Posterior cingulate gyrus (tissue), 11 donors: ENCODE measurements at regions not wholly inside any gene's neighbourhood (a gene's known extent, or its start where the extent isn't known, plus 50 kb on each side); places are given as distances from the start of the nearest gene placed in this dataset.
"Not testable (repeated sequence)": the region's sequence is repeated elsewhere in the genome, so short reads cannot be mapped to it uniquely, and the experiment has no call there.

ENCODE experiments used
- DNase-seq, 10 donors: peaks; one replicate each; pipeline versions ENCODE4 v3.0.0 to v3.0.0-alpha.2; 2020 to 2021; ENCODE audit warnings: mixed read lengths in 3 of 10
- intact Hi-C: fragments of 100-400 bp; cut with DNase I; formaldehyde crosslinking; loops from one replicate; pipeline ENCODE4 v1.15.1; 2023

GRCh38 chrX:65610481-65610880 lies 57.0 kb upstream of the MSN start:
- intact Hi-C loops: no loop called here
- no peak for DNase-seq

GRCh38 chrX:65610040-65610439 lies 57.4 kb upstream of the MSN start:
- intact Hi-C loops: no loop called here
- no peak for DNase-seq

GRCh38 chrX:65609237-65609636 lies 58.2 kb upstream of the MSN start:
- DNase-seq: no peak
- intact Hi-C loops: no loop called here

- peak in 1 of 10 donors; percentile 50 for DNase-seq
- intact Hi-C loops: no loop called here
Measured at GRCh38 chrX:65608026-65608425, 59.4 kb upstream of the MSN start.

GRCh38 chrX:65607070-65607742 lies 60.2 kb upstream of the MSN start:
- intact Hi-C loops: no loop called here
- no peak for DNase-seq

GRCh38 chrX:65602221-65602560 lies 65.3 kb upstream of the MSN start:
- intact Hi-C loops: no loop called here
- DNase-seq: no peak

GRCh38 chrX:65601530-65602220 lies 65.8 kb upstream of the MSN start:
- intact Hi-C loops: no loop called here
- DNase-seq: peak in 4 of 10 donors; percentile 8 to 82 (median 28)

- intact Hi-C loops: no loop called here
- DNase-seq: no peak
Measured at GRCh38 chrX:65601126-65601525, 66.3 kb upstream of the MSN start.

GRCh38 chrX:65600106-65600505 lies 65.5 kb upstream of the LAS1L start:
- no peak for DNase-seq
- intact Hi-C loops: no loop called here

GRCh38 chrX:65598559-65599147 lies 64.1 kb upstream of the LAS1L start:
- DNase-seq: no peak
- intact Hi-C loops: no loop called here

- intact Hi-C loops: no loop called here
- DNase-seq: no peak
Measured at GRCh38 chrX:65596270-65597034, 61.9 kb upstream of the LAS1L start.

GRCh38 chrX:65595460-65595876 lies 60.9 kb upstream of the LAS1L start:
- intact Hi-C loops: loop anchor here (1.0 kb wide), 1 partner anchor 391 kb away; no protein-coding TSS in a partner anchor
- peak in 9 of 10 donors; percentile 45 to 95 (median 82) for DNase-seq

- intact Hi-C loops: no loop called here
Measured at GRCh38 chrX:65591206-65591605, 56.6 kb upstream of the LAS1L start.

GRCh38 chrX:65589304-65589703 lies 54.7 kb upstream of the LAS1L start:
- DNase-seq: no peak

More at GRCh38 chrX:65591206-65591605, 56.6 kb upstream of the LAS1L start:
- no peak for DNase-seq

GRCh38 chrX:65588795-65589194 lies 54.2 kb upstream of the LAS1L start:
- DNase-seq: no peak
- intact Hi-C loops: no loop called here

More at GRCh38 chrX:65589304-65589703, 54.7 kb upstream of the LAS1L start:
- intact Hi-C loops: no loop called here

- peak in 8 of 10 donors; percentile 36 to 90 (median 56) for DNase-seq
- intact Hi-C loops: no loop called here
Measured at GRCh38 chrX:65587616-65588526, 53.3 kb upstream of the LAS1L start.

- DNase-seq: no peak
- intact Hi-C loops: no loop called here
Measured at GRCh38 chrX:65586491-65586890, 51.9 kb upstream of the LAS1L start.

- intact Hi-C loops, DNase-seq: not testable (repeated sequence)
Measured at GRCh38 chrX:65585226-65585625, 50.6 kb upstream of the LAS1L start.
